PC-3 (cell line): ENCODE measurements at regions not wholly inside any gene's neighbourhood (a gene's known extent, or its start where the extent isn't known, plus 50 kb on each side); places are given as distances from the start of the nearest gene placed in this dataset.
"Not testable (repeated sequence)": the region's sequence is repeated elsewhere in the genome, so short reads cannot be mapped to it uniquely, and the experiment has no call there.

Source experiments
- ATAC-seq: fragments of 200-7000 bp; cut with Tn5 transposase; 2 replicates; pipeline ENCODE4 v1.9.1; 2020; ENCODE audit warnings: mild to moderate bottlenecking, moderate library complexity
- BruUV-seq: library from RNA; stranded (reverse); fragments of 400-500 nt; replicated peaks from 2 replicates; lab custom pipeline; 2021; lab: Mats Ljungman, UMichigan
- CTCF ChIA-PET: fragments of 300-600 bp; sonication (Branson Sonifier 250); formaldehyde crosslinking; loops from one replicate; lab custom pipeline; 2022; ENCODE audit warnings: antibody characterized with exemption; lab: Charles Lee
- POLR2A ChIA-PET: fragments of 300-600 bp; sonication (Branson Sonifier 250); formaldehyde crosslinking; loops from one replicate; lab custom pipeline; 2022; ENCODE audit warnings: antibody characterized with exemption; ENCODE audit not compliant: unreplicated experiment; lab: Charles Lee
- DNase-seq: peaks from one replicate; pipeline ENCODE4 v3.0.0-alpha.2; 2015
- H2AFZ ChIP-seq: fragments of 300-600 bp; sonication (generic); 2 replicates; pipeline ENCODE4 v1.6.0; 2016; ENCODE audit warnings: antibody characterized with exemption, low read length
- H3F3A ChIP-seq: fragments of 300-600 bp; sonication (generic); one replicate; pipeline ENCODE4 v1.6.0; 2017; ENCODE audit warnings: antibody characterized with exemption, low read length, control low read depth, mild to moderate bottlenecking; ENCODE audit not compliant: unreplicated experiment
- H3K27ac ChIP-seq: fragments of 300-600 bp; sonication (generic); 2 replicates; pipeline ENCODE4 v1.5.1; 2016; ENCODE audit warnings: mild to moderate bottlenecking, low read length
- H3K27me3 ChIP-seq: fragments of 300-600 bp; sonication (generic); 2 replicates; pipeline ENCODE4 v1.6.1; 2016; ENCODE audit warnings: low read length, mixed read lengths
- H3K36me3 ChIP-seq: fragments of 300-600 bp; sonication (generic); 2 replicates; pipeline ENCODE4 v1.6.1; 2016; ENCODE audit warnings: low read depth, mixed run types, low read length, mixed read lengths
- H3K4me1 ChIP-seq: fragments of 300-600 bp; sonication (generic); 2 replicates; pipeline ENCODE4 v1.5.1; 2016; ENCODE audit warnings: low read length; ENCODE audit not compliant: insufficient read depth
- H3K4me2 ChIP-seq: fragments of 300-600 bp; sonication (generic); 2 replicates; pipeline ENCODE4 v1.6.0; 2016; ENCODE audit warnings: low read length
- H3K4me3 ChIP-seq: fragments of 300-600 bp; sonication (generic); 2 replicates; pipeline ENCODE4 v1.5.1; 2016; ENCODE audit warnings: mild to moderate bottlenecking, low read length, mixed read lengths
- H3K79me2 ChIP-seq: fragments of 300-600 bp; sonication (generic); 2 replicates; pipeline ENCODE4 v1.6.1; 2017; ENCODE audit warnings: low read length, mixed read lengths
- H3K9ac ChIP-seq: fragments of 300-600 bp; sonication (generic); 2 replicates; pipeline ENCODE4 v1.6.0; 2016; ENCODE audit warnings: mild to moderate bottlenecking, low read length
- H3K9me2 ChIP-seq: fragments of 300-600 bp; sonication (generic); replicated peaks from 2 replicates; pipeline ENCODE4 v1.6.1; 2016; ENCODE audit warnings: mixed run types, low read length, mixed read lengths
- H3K9me3 ChIP-seq: fragments of 300-600 bp; sonication (generic); 2 replicates; pipeline ENCODE4 v1.6.1; 2016; ENCODE audit warnings: low read length, mixed read lengths
- H4K20me1 ChIP-seq: fragments of 300-600 bp; sonication (generic); 2 replicates; pipeline ENCODE4 v1.6.1; 2016; ENCODE audit warnings: low read length, mixed read lengths
- EZH2 ChIP-seq: fragments of 300-600 bp; sonication (generic); IDR thresholded peaks from one replicate; pipeline ENCODE4 v1.6.1; 2017; ENCODE audit warnings: antibody characterized with exemption, mild to moderate bottlenecking, low read length; ENCODE audit not compliant: unreplicated experiment
- EZH2phosphoT487 ChIP-seq: fragments of 300-600 bp; sonication (generic); IDR thresholded peaks from 2 replicates; pipeline ENCODE4 v1.6.1; 2018; ENCODE audit warnings: mild to moderate bottlenecking, antibody characterized with exemption, low read length, borderline replicate concordance
- intact Hi-C: fragments of 100-400 bp; cut with micrococcal nuclease; formaldehyde crosslinking; loops from 2 replicates; pipeline ENCODE4 v1.9.0; 2023
- TF ChIP-seq, protein P1 (sequence below): fragments of 300-600 bp; sonication (generic); conservative IDR thresholded peaks from 2 replicates; pipeline ENCODE4 v1.5.1; 2017; ENCODE audit warnings: antibody characterized with exemption, low read depth, mild to moderate bottlenecking, low read length

DNA sequence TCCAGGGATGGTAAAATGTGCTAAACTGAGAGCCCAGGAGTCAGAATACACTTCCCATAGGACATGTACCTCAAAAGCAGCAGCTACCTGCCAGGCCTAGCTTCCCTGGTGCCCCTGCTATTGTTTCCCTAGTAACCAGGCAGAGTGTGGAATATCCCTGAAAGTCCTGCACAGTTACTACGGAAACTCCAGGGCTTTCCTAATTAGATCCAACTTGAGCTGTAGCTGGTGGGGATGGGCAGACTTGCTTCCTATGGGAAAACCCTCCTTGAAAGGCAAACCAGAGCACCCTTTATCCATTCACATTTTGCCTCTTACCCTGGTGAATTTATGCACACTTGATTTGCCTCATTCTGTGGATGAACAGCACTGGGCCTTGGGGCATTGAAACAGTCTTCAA lies 559.9 kb upstream of the PBX1 start:
- intact Hi-C loops, result no loop called here
- Histone ChIP-seq H2AFZ (no peak overlapping the region), H3K4me1 (no peaks in the 10 kb centered on the region), H3K4me3 (no peak overlapping the region), H3K27ac (no peak overlapping the region), H4K20me1 (no peaks in the 10 kb centered on the region), H3K4me2 (no peak overlapping the region), H3K9ac (no peak overlapping the region), H3K27me3 (no peaks in the 10 kb centered on the region), H3K36me3 (no peaks in the 10 kb centered on the region), H3K9me2 (no peaks in the 10 kb centered on the region), H3F3A (no peaks in the 10 kb centered on the region), H3K79me2 (no peaks in the 10 kb centered on the region), H3K9me3 (peaks cover 12% of the 10 kb centered on the region; the same call in 1 of the 2 replicates)
- BruUV-seq, result no TSS peak
- no peak for DNase-seq
- ChIA-PET CTCF (no interaction called here), POLR2A (no interaction called here)
- ATAC-seq, result no peak
- TF ChIP-seq EZH2phosphoT487 (no peak), EZH2 (no peak)
- TF ChIP-seq, protein P1, sequence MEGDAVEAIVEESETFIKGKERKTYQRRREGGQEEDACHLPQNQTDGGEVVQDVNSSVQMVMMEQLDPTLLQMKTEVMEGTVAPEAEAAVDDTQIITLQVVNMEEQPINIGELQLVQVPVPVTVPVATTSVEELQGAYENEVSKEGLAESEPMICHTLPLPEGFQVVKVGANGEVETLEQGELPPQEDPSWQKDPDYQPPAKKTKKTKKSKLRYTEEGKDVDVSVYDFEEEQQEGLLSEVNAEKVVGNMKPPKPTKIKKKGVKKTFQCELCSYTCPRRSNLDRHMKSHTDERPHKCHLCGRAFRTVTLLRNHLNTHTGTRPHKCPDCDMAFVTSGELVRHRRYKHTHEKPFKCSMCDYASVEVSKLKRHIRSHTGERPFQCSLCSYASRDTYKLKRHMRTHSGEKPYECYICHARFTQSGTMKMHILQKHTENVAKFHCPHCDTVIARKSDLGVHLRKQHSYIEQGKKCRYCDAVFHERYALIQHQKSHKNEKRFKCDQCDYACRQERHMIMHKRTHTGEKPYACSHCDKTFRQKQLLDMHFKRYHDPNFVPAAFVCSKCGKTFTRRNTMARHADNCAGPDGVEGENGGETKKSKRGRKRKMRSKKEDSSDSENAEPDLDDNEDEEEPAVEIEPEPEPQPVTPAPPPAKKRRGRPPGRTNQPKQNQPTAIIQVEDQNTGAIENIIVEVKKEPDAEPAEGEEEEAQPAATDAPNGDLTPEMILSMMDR, result no peak

GRCh38 chr1:164006186-164006585 lies 552.8 kb upstream of the PBX1 start:
- BruUV-seq, H3K79me2 ChIP-seq, ATAC-seq, H3K9me3 ChIP-seq, H3K27ac ChIP-seq, H2AFZ ChIP-seq, H3K4me2 ChIP-seq, POLR2A ChIA-PET, DNase-seq, H3K4me3 ChIP-seq, H3F3A ChIP-seq, H3K36me3 ChIP-seq, CTCF ChIA-PET, intact Hi-C loops, H3K9me2 ChIP-seq, H3K9ac ChIP-seq, H3K27me3 ChIP-seq, H3K4me1 ChIP-seq, H4K20me1 ChIP-seq: not testable (repeated sequence)

DNA sequence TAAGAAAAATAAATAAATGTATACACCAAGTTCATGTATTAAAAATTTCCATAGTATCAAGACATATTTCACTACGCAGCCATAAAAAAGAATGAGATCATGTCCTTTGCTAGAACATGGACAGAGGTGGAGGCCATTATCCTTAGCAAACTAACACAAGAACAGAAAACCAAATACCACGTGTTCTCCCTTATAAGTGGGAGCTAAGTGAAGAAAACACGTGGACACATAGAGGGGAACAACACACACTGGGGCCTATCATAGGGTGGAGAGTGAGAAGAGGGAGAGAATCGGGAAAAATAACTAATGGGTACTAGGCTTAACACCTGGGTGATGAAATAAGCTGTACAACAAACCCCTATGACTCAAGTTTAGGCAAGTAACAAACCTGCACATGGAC lies 552.4 kb upstream of the PBX1 start:
- Histone ChIP-seq H3K9ac (no peak overlapping the region), H3K27me3 (no peaks in the 10 kb centered on the region), H3K9me2 (no peaks in the 10 kb centered on the region), H2AFZ (no peak overlapping the region), H3K36me3 (no peaks in the 10 kb centered on the region), H3K9me3 (0 out of 2 replicates have a peak, but pooled peaks cover 8% of the 10 kb centered on the region), H3K4me3 (no peak overlapping the region), H3K27ac (no peak overlapping the region), H3K4me2 (no peak overlapping the region), H3K4me1 (no peaks in the 10 kb centered on the region), H3K79me2 (no peaks in the 10 kb centered on the region), H4K20me1 (no peaks in the 10 kb centered on the region), H3F3A (no peaks in the 10 kb centered on the region)
- TF ChIP-seq, protein P1, result no peak
- TF ChIP-seq EZH2 (no peak), EZH2phosphoT487 (no peak)
- POLR2A ChIA-PET, result no interaction called here
- BruUV-seq, result no TSS peak
- CTCF ChIA-PET, result no interaction called here
- DNase-seq, result no peak
- intact Hi-C loops, result no loop called here
- ATAC-seq, result no peak
